ENCODE measurements at regions not wholly inside any gene's neighbourhood (a gene's known extent, or its start where the extent isn't known, plus 50 kb on each side); places are given as distances from the start of the nearest gene placed in this dataset.

- TF ChIP-seq ZNF532 (CRISPR knock-in tag; IDR thresholded peaks at IDR 0.05; ENCODE audit: borderline replicate concordance) = no peak
- TF ChIP-seq ZNF416 (CRISPR knock-in tag; IDR thresholded peaks at IDR 0.05) = no peak
- TF ChIP-seq, protein P1, sequence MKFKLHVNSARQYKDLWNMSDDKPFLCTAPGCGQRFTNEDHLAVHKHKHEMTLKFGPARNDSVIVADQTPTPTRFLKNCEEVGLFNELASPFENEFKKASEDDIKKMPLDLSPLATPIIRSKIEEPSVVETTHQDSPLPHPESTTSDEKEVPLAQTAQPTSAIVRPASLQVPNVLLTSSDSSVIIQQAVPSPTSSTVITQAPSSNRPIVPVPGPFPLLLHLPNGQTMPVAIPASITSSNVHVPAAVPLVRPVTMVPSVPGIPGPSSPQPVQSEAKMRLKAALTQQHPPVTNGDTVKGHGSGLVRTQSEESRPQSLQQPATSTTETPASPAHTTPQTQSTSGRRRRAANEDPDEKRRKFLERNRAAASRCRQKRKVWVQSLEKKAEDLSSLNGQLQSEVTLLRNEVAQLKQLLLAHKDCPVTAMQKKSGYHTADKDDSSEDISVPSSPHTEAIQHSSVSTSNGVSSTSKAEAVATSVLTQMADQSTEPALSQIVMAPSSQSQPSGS (CRISPR knock-in tag; IDR thresholded peaks at IDR 0.05; ENCODE audit: borderline replicate concordance, low read depth) = no peak
These were observed 918.9 kb downstream of the GRID1 start (continued) for GRCh38 chr10:85447690-85448089.

- POLR2A ChIA-PET = no interaction called here
- Mint-ChIP-seq H3K9me3 (peaks cover 8% of the 10 kb centered on the region), H3K36me3 (no peaks in the 10 kb centered on the region), H3K27ac (no peak overlapping the region), H3K4me3 (no peak overlapping the region), H3K4me1 (peaks cover under 1% of the 10 kb centered on the region), H3K27me3 (ENCODE audit: low read depth) (no peaks in the 10 kb centered on the region)
- no peak for TF ChIP-seq TEAD4 (CRISPR knock-in tag; IDR thresholded peaks at IDR 0.05)
- no peak for TF ChIP-seq TCF7 (CRISPR knock-in tag; IDR thresholded peaks at IDR 0.05; ENCODE audit: low read depth)
- TF ChIP-seq ZNF532 (CRISPR knock-in tag; IDR thresholded peaks at IDR 0.05; ENCODE audit: borderline replicate concordance) = no peak
- no peak for TF ChIP-seq ZNF416 (CRISPR knock-in tag; IDR thresholded peaks at IDR 0.05)
- TF ChIP-seq FOXJ3 (CRISPR knock-in tag; IDR thresholded peaks at IDR 0.05; ENCODE audit: borderline replicate concordance) = no peak
- no peak for DNase-seq (ENCODE audit: low spot score)
- ATAC-seq = no peak
- CTCF ChIA-PET = no interaction called here
These were observed 917.9 kb downstream of the GRID1 start for GRCh38 chr10:85448716-85449115.

GRCh38 chr10:85454386-85454785 is 912.2 kb downstream of the GRID1 start:
- Mint-ChIP-seq H3K9me3 (peaks cover 8% of the 10 kb centered on the region), H3K36me3 (no peaks in the 10 kb centered on the region), H3K4me3 (no peak overlapping the region), H3K4me1 (peaks cover 5% of the 10 kb centered on the region; the same call in 1 of the 2 replicates), H3K27me3 (ENCODE audit: low read depth) (no peaks in the 10 kb centered on the region), H3K27ac (no peak overlapping the region)
- ChIA-PET CTCF (no interaction called here), POLR2A (no interaction called here)
- TF ChIP-seq E2F1 (CRISPR knock-in tag; IDR thresholded peaks at IDR 0.05) (no peak), JUN (CRISPR knock-in tag; IDR thresholded peaks at IDR 0.05) (no peak), USF1 (CRISPR knock-in tag; IDR thresholded peaks at IDR 0.05) (no peak), FOXK1 (CRISPR knock-in tag; IDR thresholded peaks at IDR 0.05) (no peak), HMGA2 (CRISPR knock-in tag; IDR thresholded peaks at IDR 0.05) (no peak), ZNF425 (CRISPR knock-in tag; conservative IDR thresholded peaks at IDR 0.05) (no peak), RORB (CRISPR knock-in tag; IDR thresholded peaks at IDR 0.05) (no peak), ZNF423 (CRISPR knock-in tag; IDR thresholded peaks at IDR 0.05) (no peak), GABPB1 (CRISPR knock-in tag; IDR thresholded peaks at IDR 0.05) (no peak)
- TF ChIP-seq, protein P2, sequence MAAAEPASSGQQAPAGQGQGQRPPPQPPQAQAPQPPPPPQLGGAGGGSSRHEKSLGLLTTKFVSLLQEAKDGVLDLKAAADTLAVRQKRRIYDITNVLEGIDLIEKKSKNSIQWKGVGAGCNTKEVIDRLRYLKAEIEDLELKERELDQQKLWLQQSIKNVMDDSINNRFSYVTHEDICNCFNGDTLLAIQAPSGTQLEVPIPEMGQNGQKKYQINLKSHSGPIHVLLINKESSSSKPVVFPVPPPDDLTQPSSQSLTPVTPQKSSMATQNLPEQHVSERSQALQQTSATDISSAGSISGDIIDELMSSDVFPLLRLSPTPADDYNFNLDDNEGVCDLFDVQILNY (CRISPR knock-in tag; IDR thresholded peaks at IDR 0.05) = no peak
- TF ChIP-seq, protein P3, sequence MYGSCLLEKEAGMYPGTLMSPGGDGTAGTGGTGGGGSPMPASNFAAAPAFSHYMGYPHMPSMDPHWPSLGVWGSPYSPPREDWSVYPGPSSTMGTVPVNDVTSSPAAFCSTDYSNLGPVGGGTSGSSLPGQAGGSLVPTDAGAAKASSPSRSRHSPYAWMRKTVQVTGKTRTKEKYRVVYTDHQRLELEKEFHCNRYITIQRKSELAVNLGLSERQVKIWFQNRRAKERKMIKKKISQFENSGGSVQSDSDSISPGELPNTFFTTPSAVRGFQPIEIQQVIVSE (CRISPR knock-in tag; IDR thresholded peaks at IDR 0.05; ENCODE audit: borderline replicate concordance) = no peak
- no peak for DNase-seq (ENCODE audit: low spot score)
- no peak for ATAC-seq

Data from WTC11 (cell line).